Ishikawa (cell line): ENCODE measurements at regions not wholly inside any gene's neighbourhood (a gene's known extent, or its start where the extent isn't known, plus 50 kb on each side); places are given as distances from the start of the nearest gene placed in this dataset.

ENCODE experiments used
- CEBPB ChIP-seq: IDR thresholded peaks from 2 replicates; pipeline ENCODE4 v1.6.1; 2012
- CREB1 ChIP-seq: IDR thresholded peaks from 2 replicates; pipeline ENCODE4 v1.6.1; 2012; ENCODE audit warnings: low read depth
- EGR1 ChIP-seq: IDR thresholded peaks from 2 replicates; pipeline ENCODE4 v1.6.1; 2012
- EP300 ChIP-seq: IDR thresholded peaks from 2 replicates; pipeline ENCODE4 v1.6.1; 2012; ENCODE audit warnings: borderline replicate concordance
- NFIC ChIP-seq: IDR thresholded peaks from 2 replicates; pipeline ENCODE4 v1.6.1; 2012
- RAD21 ChIP-seq: IDR thresholded peaks from 2 replicates; pipeline ENCODE4 v1.6.1; 2012; ENCODE audit warnings: low read depth
- REST ChIP-seq: IDR thresholded peaks from 2 replicates; pipeline ENCODE4 v1.6.1; 2012; ENCODE audit warnings: low read depth, mild to moderate bottlenecking
- TAF1 ChIP-seq: IDR thresholded peaks from 2 replicates; pipeline ENCODE4 v1.6.1; 2012; ENCODE audit warnings: low read depth, mild to moderate bottlenecking
- TCF12 ChIP-seq: IDR thresholded peaks from 2 replicates; pipeline ENCODE4 v1.6.1; 2012; ENCODE audit warnings: low read depth
- TEAD4 ChIP-seq: IDR thresholded peaks from 2 replicates; pipeline ENCODE4 v1.6.1; 2012
- USF1 ChIP-seq: IDR thresholded peaks from 2 replicates; pipeline ENCODE4 v1.6.1; 2012
- YY1 ChIP-seq: IDR thresholded peaks from 2 replicates; pipeline ENCODE4 v1.6.1; 2012; ENCODE audit warnings: low read depth
- ZBTB7A ChIP-seq: IDR thresholded peaks from 2 replicates; pipeline ENCODE4 v1.6.1; 2012; ENCODE audit warnings: low read depth
- TF ChIP-seq, protein P1 (sequence below): IDR thresholded peaks from 2 replicates; pipeline ENCODE4 v1.6.1; 2012

DNA sequence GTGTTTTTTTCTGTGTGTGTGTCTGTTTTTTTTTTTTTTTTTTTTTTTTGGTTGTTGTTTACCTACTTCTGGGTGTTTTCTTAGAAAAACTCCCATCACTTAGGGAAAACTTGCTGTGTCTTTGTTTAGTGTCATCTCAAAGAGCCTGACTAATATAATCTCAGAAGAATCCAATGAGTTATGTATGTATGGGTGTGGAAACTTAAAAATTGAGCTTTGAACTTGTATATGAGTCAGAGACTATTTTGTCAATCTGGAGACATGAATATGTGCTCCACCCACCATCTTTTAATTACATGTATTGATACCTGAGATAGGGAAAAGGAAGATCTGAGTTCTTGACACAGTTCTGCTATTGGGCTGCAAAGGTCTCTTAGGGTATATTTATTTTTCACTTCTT is 140.7 kb upstream of the SPRY2 start:
- no peak for TF ChIP-seq EP300
- TF ChIP-seq USF1, result no peak
- no peak for TF ChIP-seq TAF1
- no peak for TF ChIP-seq RAD21
- no peak for TF ChIP-seq YY1
- TF ChIP-seq REST, result no peak
- TF ChIP-seq CEBPB, result no peak
- no peak for TF ChIP-seq TEAD4
- no peak for TF ChIP-seq CREB1
- no peak for TF ChIP-seq EGR1
- TF ChIP-seq, protein P1, sequence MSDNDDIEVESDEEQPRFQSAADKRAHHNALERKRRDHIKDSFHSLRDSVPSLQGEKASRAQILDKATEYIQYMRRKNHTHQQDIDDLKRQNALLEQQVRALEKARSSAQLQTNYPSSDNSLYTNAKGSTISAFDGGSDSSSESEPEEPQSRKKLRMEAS, result no peak
- TF ChIP-seq NFIC, result no peak
- no peak for TF ChIP-seq ZBTB7A
- TF ChIP-seq TCF12, result no peak
